Hippocampal formation (tissue), 2 donors: ENCODE measurements at regions not wholly inside any gene's neighbourhood (a gene's known extent, or its start where the extent isn't known, plus 50 kb on each side); places are given as distances from the start of the nearest gene placed in this dataset.

Experiments used
- DNase-seq, 2 donors: peaks; one replicate each; lab custom pipeline; 2025; lab: John Stamatoyannopoulos, UW

- DNase-seq, result no peak
These were observed 696.8 kb downstream of the SEMA5A start for GRCh38 chr5:8848997-8849594.

- no peak for DNase-seq
These were observed 694.8 kb downstream of the SEMA5A start for GRCh38 chr5:8851101-8851500.

GRCh38 chr5:8857051-8857450 lies 688.8 kb downstream of the SEMA5A start:
- DNase-seq, result no peak

GRCh38 chr5:8861764-8862163 lies 684.1 kb downstream of the SEMA5A start:
- no peak for DNase-seq

- no peak for DNase-seq
These were observed 681.8 kb downstream of the SEMA5A start for GRCh38 chr5:8864053-8864452.

GRCh38 chr5:8865266-8865665 lies 680.6 kb downstream of the SEMA5A start:
- no peak for DNase-seq

- no peak for DNase-seq
These were observed 680.0 kb downstream of the SEMA5A start for GRCh38 chr5:8865686-8866374.

GRCh38 chr5:8868283-8868682 lies 677.6 kb downstream of the SEMA5A start:
- DNase-seq, result no peak

GRCh38 chr5:8869932-8870331 lies 675.9 kb downstream of the SEMA5A start:
- DNase-seq, result no peak

- DNase-seq, result no peak
These were observed 675.4 kb downstream of the SEMA5A start for GRCh38 chr5:8870349-8870958.

- no peak for DNase-seq
These were observed 674.9 kb downstream of the SEMA5A start for GRCh38 chr5:8870959-8871355.

- no peak for DNase-seq
These were observed 674.4 kb downstream of the SEMA5A start for GRCh38 chr5:8871446-8871845.

GRCh38 chr5:8875722-8876121 lies 670.2 kb downstream of the SEMA5A start:
- DNase-seq, result no peak

GRCh38 chr5:8879248-8879647 lies 666.6 kb downstream of the SEMA5A start:
- no peak for DNase-seq

GRCh38 chr5:8884029-8884428 lies 661.8 kb downstream of the SEMA5A start:
- no peak for DNase-seq

GRCh38 chr5:8892926-8893325 lies 652.9 kb downstream of the SEMA5A start:
- DNase-seq, result no peak

- no peak for DNase-seq
These were observed 651.8 kb downstream of the SEMA5A start for GRCh38 chr5:8894031-8894430.

- DNase-seq, result no peak
These were observed 650.8 kb downstream of the SEMA5A start for GRCh38 chr5:8895062-8895461.

- DNase-seq, result no peak
These were observed 650.3 kb downstream of the SEMA5A start for GRCh38 chr5:8895599-8895998.

GRCh38 chr5:8897316-8897715 lies 648.6 kb downstream of the SEMA5A start:
- no peak for DNase-seq

GRCh38 chr5:8905021-8905420 lies 640.9 kb downstream of the SEMA5A start:
- no peak for DNase-seq

- DNase-seq, result no peak
These were observed 639.4 kb downstream of the SEMA5A start for GRCh38 chr5:8906303-8906967.
